AG09309 (cell line): ENCODE measurements at regions not wholly inside any gene's neighbourhood (a gene's known extent, or its start where the extent isn't known, plus 50 kb on each side); places are given as distances from the start of the nearest gene placed in this dataset.

Source experiments
- DNase-seq: peaks from one replicate; pipeline ENCODE4 v3.0.0-alpha.2; 2010; ENCODE audit warnings: low read depth
- H3K4me3 ChIP-seq: 2 replicates; pipeline ENCODE4 v1.5.1; 2011; ENCODE audit warnings: mild to moderate bottlenecking, low read depth, low read length, moderate library complexity; ENCODE audit not compliant: control insufficient read depth
- CTCF ChIP-seq: IDR thresholded peaks from 2 replicates; pipeline ENCODE4 v1.5.1; 2011; ENCODE audit warnings: mild to moderate bottlenecking, low read depth, low read length, inconsistent platforms; ENCODE audit not compliant: insufficient read depth, control insufficient read depth; ENCODE audit errors: missing control alignments

- no peak overlapping the region for H3K4me3 ChIP-seq
- no peak for DNase-seq
- no peak for TF ChIP-seq CTCF
Observed at GRCh38 chr3:5787861-5788488, 600.5 kb downstream of the EDEM1 start.

GRCh38 chr3:5788496-5788895 lies 601.0 kb downstream of the EDEM1 start:
- no peak overlapping the region for H3K4me3 ChIP-seq
- no peak for DNase-seq
- no peak for TF ChIP-seq CTCF

- DNase-seq, result no peak
- H3K4me3 ChIP-seq, result no peak overlapping the region
- TF ChIP-seq CTCF, result no peak
Observed at GRCh38 chr3:5791558-5791957, 604.1 kb downstream of the EDEM1 start.

- DNase-seq, result no peak
- TF ChIP-seq CTCF, result no peak
- H3K4me3 ChIP-seq, result no peak overlapping the region
Observed at GRCh38 chr3:5796541-5796940, 609.0 kb downstream of the EDEM1 start.

GRCh38 chr3:5798809-5799208 lies 611.3 kb downstream of the EDEM1 start:
- no peak overlapping the region for H3K4me3 ChIP-seq
- DNase-seq, result no peak
- TF ChIP-seq CTCF, result no peak

- no peak overlapping the region for H3K4me3 ChIP-seq
- TF ChIP-seq CTCF, result no peak
- no peak for DNase-seq
Observed at GRCh38 chr3:5799398-5799797, 611.9 kb downstream of the EDEM1 start.

GRCh38 chr3:5800965-5801364 lies 613.5 kb downstream of the EDEM1 start:
- no peak for DNase-seq
- H3K4me3 ChIP-seq, result no peak overlapping the region
- TF ChIP-seq CTCF, result no peak
